HG03521 (cell line): ENCODE measurements at regions not wholly inside any gene's neighbourhood (a gene's known extent, or its start where the extent isn't known, plus 50 kb on each side); places are given as distances from the start of the nearest gene placed in this dataset.
"Not testable (repeated sequence)": the region's sequence is repeated elsewhere in the genome, so short reads cannot be mapped to it uniquely, and the experiment has no call there.

Experiments used
- ATAC-seq: cut with Tn5 transposase; IDR thresholded peaks from one replicate; pipeline ENCODE4 v1.9.1; 2021; ENCODE audit warnings: mild to moderate bottlenecking, moderate library complexity; ENCODE audit not compliant: unreplicated experiment

DNA sequence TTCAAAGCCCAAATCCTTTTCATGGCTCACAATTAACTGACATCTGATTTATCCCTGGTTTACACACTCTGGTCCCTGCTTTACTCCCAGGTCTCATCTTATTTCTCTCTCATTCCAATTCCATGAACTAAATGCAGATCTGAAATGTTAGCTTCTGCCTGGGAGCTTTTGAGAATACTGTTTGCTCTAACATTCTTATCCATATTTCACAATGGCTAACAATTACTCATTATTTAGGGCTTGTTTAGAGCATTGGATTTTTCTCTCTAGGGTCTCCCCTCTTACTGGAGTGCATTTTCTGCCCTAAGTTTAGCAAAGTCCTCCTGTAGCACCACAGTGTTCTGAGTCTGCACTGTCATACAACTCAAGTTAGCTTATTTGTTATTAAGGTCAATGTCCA is 121.5 kb upstream of the HCRTR2 start:
- no peak for ATAC-seq

DNA sequence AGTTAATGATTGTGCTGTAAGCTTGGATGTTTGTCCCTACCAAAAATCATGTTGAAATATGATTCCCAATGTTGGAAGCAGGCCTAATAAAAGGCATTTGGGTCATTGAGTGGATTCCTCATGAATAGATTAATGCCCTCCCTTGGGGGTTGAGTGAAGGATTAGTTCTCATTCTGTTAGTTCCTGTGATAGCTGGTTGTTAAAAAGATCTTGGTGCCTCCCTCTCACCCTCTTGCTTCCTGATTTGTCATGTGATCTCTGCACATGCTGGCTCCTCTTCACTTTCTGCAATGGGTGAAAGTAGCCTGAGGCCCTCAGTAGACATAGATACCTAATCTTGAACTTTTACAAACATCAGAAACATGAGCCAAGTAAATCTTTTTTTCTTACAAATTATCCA is 115.6 kb upstream of the HCRTR2 start:
- no peak for ATAC-seq

DNA sequence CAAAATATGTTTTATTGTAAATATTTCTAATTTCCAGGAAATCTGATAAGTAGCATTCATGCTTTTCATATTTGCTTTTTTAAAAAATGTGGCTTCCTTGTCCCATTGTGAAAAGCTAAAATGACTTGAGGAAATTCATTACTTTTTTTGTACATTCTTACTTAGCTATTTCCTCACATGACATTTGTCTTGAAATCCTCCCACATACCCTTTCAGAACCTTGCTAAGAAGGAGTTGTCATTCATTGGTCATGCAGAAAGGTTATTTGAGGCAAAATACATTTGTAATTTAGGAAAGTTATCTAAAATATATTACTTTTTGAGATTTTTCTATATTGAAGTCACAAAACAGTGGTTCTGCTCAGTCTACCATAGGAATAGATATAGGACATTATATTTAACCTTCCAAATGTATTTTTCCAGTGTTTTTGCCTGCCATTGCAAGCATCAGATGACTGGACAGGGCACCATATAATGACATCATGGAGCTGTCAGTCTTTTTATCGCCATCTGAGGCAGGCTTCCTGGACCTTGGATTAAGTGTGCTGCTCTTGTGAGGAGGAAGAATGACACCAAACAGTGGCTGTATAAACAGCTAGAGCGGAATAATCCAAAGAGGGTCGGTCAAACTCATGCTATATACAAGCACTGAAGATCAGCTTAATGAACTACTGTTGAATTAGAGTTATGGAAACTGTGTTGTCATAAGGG is 109.4 kb upstream of the HCRTR2 start:
- ATAC-seq: no peak

DNA sequence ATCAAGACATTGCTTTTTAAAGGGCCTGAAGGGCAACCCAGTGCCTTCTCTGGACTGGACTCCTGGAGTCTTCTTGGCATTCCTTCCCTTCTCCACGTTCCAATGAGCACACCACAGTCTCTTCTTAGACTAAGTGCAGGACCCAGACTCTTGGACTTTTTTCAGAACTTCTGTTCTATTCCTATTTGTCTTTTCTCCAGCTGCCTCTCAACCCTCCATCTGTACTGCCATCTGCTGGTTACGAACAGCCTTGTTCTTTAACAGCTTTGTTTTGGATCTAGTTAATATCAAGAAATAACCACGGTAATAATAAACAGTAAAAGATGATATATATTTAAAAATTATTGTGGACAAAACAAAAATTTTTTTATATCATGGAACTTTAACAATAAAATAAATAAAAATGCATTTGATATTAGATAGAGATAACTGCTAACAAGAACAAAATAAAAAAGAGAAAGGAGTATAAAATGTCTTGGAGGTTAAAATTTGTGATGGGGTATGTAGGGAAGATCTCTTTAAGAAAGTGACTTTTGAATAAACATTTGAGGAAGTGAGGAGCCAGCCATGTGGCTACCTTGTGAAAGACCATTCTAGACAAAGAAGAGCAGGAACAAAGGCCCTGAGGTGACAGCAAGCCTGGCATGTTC is 105.1 kb upstream of the HCRTR2 start:
- no peak for ATAC-seq

DNA sequence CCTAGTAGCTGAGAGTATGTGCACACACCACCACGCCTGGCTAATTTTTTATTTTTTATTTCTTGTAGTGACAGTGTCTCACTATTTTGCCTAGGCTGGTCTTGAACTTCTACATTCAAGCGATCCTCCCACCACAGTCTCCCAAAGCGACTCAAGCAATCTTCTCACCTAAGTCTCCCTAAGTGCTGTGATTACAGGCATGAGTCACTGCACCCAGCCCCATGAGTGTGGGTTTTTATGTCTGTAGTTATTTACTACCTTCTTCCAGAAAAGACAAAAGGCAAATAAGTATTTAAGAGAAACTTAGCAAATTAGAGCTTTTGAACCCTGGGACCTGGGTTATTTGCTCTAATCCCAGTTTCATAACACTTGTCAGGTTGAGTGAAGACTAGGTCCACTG is 92.3 kb upstream of the HCRTR2 start:
- ATAC-seq: no peak

DNA sequence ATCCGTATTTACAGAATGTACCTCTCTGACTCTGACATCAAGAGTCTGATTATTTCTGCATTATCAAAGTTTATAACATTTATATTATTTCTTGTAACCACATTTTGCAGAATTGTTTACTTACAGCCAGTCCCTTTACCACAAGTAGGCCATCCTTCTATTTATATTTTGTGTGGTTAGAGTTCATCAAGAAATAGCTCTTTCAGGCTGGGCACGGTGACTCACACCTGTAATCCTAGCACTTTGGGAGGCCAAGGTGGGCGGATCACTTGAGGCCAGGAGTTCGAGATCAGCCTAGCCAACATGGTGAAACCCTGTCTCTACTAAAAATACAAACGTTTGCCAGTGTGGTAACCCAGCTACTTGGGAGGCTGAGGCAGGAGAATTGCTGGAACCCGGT is 86.3 kb upstream of the HCRTR2 start:
- not testable (repeated sequence) for ATAC-seq

DNA sequence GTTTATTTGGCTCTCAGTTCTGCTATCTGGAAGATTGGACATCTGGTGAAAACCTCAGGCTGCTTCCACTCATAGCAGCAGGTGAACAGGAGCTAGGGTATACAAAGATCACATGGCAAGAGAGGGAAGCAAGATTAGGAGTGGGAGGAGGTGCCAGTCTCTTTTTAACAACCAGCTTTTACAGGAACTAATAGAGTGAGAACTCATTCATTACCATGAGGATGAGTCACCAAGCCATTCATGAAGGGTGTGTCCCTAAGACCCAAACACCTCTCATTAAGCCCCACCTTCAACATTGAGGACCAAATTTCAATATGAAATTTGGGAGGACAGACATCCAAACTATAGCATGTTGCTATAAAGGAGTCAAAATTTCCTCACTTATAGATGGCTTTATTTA is 85.4 kb upstream of the HCRTR2 start:
- ATAC-seq: no peak

DNA sequence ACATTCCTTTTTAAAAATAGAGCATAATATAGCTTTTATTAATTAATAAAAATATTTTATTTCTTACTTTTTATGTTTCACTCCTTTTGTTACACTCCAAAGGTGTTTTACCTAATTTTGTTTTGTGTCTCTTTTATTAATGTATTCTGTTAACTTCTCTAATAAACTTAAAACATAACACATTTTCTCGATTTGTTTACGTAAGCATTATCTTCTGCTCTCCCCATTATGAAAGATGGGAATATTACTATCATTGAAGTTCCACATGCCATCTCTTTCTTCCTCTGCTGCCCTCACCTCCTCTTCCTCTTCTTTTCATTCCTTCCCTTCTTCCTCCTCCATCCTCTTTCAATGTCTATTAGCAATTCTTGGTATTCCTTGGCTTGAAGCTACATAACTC is 85.0 kb upstream of the HCRTR2 start:
- ATAC-seq: no peak

DNA sequence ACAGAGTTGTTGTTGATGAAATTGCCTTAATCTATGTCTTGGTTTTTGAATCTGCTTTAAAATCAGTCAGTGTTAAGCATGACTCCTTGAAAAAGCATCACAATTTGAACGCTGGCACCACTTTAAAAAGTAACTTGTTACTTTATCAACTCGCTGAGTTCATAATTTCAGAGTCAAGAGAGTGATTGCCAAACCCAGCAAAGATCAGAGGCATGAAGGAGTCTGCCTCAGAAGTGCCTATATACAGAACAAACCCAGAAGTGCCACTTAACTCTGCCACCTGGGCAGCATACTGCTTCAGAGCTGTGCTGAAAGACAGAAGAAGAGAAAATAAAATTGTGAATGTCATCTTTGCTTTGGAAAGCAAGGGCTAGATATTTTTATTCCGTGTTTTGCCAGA is 73.6 kb upstream of the HCRTR2 start:
- ATAC-seq: no peak

DNA sequence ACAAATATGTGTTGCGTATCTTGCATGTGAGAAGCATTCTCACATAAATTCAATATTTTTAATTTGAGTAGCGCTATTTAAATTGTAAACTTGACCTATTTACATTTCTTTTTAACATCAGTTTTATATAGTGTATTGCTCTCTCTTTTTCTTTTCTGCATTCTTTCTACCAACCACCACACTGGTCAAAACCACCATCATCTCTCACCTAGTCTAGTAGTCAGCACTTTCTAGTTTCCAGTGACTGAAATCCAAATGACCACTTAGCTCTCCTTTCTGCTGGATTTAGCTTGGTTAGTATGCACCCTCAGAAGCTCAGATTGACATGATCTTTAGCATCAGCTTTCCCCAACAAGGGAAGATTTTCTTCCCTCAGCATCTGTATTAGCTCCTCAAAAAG is 73.2 kb upstream of the HCRTR2 start:
- no peak for ATAC-seq

DNA sequence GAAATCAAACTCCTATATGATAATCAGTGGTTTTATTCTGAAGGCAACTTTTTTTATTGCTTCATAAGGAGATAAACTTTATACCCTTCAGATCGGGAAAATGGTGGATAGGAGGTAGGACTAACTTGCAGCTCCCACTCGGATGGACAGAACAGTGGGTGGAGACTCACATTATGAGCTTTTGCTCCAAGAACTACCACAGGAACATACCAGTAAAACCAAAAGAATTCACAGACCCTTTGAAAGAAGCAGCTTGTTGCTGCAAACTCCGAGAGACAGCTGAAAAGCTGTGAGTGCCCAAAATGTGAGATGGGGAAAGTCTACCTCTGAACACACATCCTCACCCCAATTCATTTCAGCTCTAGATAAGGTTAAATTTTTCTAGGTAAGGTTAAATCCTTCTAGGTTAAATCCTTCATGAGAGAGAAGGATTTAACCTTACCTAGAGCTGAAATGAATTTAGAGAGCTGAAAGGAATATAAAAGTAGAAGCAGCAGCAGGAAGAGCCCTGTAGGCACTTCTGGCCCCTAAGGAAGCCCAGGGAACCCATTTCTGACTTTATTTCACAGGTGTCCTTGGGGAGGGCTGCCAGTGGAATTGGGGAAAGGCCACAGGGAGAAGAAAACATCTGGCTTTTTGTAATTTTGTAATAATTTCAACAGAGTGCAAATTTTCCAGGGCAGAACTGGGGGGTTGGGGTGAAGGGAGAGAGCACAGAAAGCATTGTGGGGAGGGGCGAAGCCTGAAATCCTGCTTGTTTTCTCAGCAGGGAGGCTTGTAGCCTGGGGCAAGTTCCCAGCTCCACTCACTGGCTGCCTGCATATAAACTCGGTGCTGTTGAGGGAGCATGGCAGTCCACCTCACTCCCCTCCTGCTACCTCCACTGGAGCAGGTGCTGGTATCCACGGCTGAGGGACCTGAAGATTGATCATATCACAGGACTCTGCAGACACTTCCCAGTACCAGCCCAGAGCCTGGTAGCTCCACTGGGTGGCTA is 65.9 kb upstream of the HCRTR2 start:
- ATAC-seq: no peak

DNA sequence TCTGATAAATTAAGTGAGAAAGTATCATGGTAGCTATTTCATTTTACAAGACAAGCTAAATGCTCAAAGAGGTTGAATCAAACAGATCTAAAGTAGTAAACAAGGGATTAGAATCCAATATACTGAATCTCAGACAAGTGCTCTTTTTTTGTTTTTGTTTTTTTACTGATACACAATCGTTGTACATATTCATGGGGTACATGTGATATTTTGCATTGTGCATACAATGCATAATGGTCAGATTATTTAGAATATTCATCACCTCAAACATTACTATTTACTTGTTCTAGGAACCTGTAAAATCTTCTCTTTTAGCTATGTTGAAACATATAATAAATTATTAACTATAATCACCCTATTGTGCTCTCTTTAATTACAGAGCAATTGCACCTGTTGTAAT is 57.0 kb upstream of the HCRTR2 start:
- no peak for ATAC-seq

DNA sequence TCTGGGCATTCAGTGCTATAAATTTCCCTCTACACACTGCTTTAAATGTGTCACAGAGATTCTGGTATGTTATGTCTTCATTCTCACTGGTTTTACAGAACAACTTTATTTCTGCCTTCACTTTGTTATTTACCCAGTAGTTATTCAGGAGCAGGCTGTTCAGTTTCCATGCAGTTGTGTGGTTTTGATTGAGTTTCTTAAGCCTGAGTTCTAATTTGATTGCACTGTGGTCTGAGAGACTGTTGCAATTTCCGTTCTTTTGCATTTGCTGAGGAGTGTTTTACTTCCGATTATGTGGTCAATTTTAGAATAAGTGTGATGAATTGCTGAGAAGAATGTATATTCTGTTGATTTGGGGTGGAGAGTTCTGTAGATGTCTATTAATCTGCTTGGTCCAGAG is 50.1 kb upstream of the HCRTR2 start:
- ATAC-seq: not testable (repeated sequence)
